ENCODE measurements at regions not wholly inside any gene's neighbourhood (a gene's known extent, or its start where the extent isn't known, plus 50 kb on each side); places are given as distances from the start of the nearest gene placed in this dataset.

DNA sequence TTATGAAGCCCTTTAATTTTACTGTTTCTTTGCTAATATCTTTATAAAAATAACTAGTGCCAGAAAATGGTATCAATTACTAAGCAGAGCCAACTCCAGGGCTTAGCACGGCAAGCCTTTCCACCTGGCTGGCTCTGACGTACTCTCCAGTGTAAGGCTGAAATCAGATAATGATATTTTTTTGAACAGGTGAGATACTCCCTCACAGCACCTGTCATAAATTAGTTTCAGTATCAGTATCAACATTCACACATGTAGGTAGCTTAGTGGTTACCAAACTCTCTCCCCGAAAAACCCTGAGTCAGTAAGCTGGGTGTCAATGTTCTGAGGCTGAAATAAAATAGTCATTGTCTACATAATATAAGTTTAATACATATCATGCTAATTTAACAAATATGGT, 710.1 kb downstream of the SQOR start:
- TF ChIP-seq POLR2AphosphoS5 (IDR thresholded peaks at IDR 0.05; ENCODE audit: low read depth, low read length) (no peak), TAF1 (IDR thresholded peaks at IDR 0.05; ENCODE audit: borderline replicate concordance, insufficient read depth, low read length) (no peak), SIN3A (IDR thresholded peaks at IDR 0.05; ENCODE audit: borderline replicate concordance, insufficient read depth, low read length) (no peak), FOXP2 (optimal IDR thresholded peaks at IDR 0.05; ENCODE audit: borderline replicate concordance, extremely low read depth, extremely low read length, insufficient read depth) (no peak)
- TF ChIP-seq, protein P1, sequence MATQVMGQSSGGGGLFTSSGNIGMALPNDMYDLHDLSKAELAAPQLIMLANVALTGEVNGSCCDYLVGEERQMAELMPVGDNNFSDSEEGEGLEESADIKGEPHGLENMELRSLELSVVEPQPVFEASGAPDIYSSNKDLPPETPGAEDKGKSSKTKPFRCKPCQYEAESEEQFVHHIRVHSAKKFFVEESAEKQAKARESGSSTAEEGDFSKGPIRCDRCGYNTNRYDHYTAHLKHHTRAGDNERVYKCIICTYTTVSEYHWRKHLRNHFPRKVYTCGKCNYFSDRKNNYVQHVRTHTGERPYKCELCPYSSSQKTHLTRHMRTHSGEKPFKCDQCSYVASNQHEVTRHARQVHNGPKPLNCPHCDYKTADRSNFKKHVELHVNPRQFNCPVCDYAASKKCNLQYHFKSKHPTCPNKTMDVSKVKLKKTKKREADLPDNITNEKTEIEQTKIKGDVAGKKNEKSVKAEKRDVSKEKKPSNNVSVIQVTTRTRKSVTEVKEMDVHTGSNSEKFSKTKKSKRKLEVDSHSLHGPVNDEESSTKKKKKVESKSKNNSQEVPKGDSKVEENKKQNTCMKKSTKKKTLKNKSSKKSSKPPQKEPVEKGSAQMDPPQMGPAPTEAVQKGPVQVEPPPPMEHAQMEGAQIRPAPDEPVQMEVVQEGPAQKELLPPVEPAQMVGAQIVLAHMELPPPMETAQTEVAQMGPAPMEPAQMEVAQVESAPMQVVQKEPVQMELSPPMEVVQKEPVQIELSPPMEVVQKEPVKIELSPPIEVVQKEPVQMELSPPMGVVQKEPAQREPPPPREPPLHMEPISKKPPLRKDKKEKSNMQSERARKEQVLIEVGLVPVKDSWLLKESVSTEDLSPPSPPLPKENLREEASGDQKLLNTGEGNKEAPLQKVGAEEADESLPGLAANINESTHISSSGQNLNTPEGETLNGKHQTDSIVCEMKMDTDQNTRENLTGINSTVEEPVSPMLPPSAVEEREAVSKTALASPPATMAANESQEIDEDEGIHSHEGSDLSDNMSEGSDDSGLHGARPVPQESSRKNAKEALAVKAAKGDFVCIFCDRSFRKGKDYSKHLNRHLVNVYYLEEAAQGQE (IDR thresholded peaks at IDR 0.05; ENCODE audit: insufficient read depth in 1 of 2, low read depth in 2 of 2, low read length in 2 of 2), result no peak

DNA sequence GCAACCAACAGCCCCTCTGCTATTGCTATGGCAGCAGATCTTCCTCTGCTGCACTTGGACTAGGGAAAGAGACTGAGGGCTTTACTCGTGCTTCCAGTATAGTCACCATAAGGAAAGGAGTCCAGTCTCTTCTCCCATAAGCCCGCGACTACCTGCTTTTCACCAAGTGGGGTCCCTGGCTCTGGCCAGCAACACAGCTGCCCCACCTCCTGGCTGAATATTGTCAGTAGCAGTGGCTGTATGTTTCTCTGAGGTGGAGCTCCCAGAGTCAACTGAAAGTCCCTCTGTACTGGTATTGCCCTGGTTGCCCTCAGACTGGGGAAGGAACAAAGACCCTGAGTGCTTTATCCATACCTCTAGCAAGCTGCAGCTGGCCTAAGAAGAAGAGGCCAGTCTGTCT, 719.6 kb downstream of the SQOR start:
- TF ChIP-seq TAF1 (IDR thresholded peaks at IDR 0.05; ENCODE audit: borderline replicate concordance, insufficient read depth, low read length), result no peak
- no peak for TF ChIP-seq FOXP2 (optimal IDR thresholded peaks at IDR 0.05; ENCODE audit: borderline replicate concordance, extremely low read depth, extremely low read length, insufficient read depth)
- no peak for TF ChIP-seq POLR2AphosphoS5 (IDR thresholded peaks at IDR 0.05; ENCODE audit: low read depth, low read length)
- TF ChIP-seq SIN3A (IDR thresholded peaks at IDR 0.05; ENCODE audit: borderline replicate concordance, insufficient read depth, low read length), result no peak
- TF ChIP-seq, protein P1 (IDR thresholded peaks at IDR 0.05; ENCODE audit: insufficient read depth in 1 of 2, low read depth in 2 of 2, low read length in 2 of 2), result no peak

DNA sequence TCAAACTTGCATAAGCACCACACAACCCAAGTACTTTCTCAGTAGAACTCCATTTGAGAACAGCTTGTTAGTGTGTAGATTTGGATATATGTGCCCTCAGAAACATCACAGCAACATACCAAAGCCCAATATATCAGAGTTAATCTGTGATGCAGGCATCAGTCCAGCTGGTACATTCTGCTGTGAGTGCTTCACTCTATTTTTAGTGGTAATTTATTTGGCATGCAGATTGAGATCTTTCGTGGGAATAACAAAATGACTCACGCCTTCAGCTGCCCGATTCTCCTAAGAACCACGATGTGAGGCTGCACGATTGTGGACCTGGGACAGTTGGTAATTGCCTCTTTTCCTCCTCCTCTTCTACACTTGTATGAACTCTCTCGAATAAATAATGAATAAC, 730.7 kb downstream of the SQOR start:
- TF ChIP-seq FOXP2 (optimal IDR thresholded peaks at IDR 0.05; ENCODE audit: borderline replicate concordance, extremely low read depth, extremely low read length, insufficient read depth) (no peak), POLR2AphosphoS5 (IDR thresholded peaks at IDR 0.05; ENCODE audit: low read depth, low read length) (no peak), SIN3A (IDR thresholded peaks at IDR 0.05; ENCODE audit: borderline replicate concordance, insufficient read depth, low read length) (no peak), TAF1 (IDR thresholded peaks at IDR 0.05; ENCODE audit: borderline replicate concordance, insufficient read depth, low read length) (no peak)
- TF ChIP-seq, protein P1 (IDR thresholded peaks at IDR 0.05; ENCODE audit: insufficient read depth in 1 of 2, low read depth in 2 of 2, low read length in 2 of 2), result no peak

DNA sequence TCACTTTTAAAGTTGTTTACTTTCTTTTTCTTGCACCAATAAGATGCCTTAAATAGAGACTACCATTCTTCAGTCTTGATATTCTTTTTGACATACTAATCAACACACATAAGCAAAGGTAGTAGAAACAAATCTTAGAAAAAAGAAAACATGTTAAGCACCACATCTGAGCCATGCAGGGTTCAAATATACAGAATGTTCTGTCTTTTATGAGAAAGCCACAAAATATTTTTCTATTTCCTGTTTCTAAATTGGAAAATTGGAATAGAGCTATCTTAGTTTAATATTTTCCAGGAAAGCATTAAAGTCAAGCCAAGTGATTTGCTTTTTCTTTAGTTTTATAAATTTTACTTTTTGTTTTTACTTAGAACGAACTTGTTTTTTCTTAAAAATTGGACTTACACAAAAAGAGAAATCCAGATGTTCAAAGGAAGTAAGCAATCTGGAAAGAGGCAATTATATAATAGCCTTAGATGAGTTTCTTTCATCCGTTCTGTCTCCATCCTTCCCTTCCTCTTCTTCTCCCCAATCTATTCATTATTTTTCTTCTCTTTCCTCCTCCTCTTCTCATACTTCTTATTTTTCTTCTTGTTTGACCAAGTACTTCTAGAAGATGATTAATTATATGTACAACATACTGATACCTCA, 731.7 kb downstream of the SQOR start:
- TF ChIP-seq FOXP2 (optimal IDR thresholded peaks at IDR 0.05; ENCODE audit: borderline replicate concordance, extremely low read depth, extremely low read length, insufficient read depth), result no peak
- TF ChIP-seq POLR2AphosphoS5 (IDR thresholded peaks at IDR 0.05; ENCODE audit: low read depth, low read length), result no peak

DNA sequence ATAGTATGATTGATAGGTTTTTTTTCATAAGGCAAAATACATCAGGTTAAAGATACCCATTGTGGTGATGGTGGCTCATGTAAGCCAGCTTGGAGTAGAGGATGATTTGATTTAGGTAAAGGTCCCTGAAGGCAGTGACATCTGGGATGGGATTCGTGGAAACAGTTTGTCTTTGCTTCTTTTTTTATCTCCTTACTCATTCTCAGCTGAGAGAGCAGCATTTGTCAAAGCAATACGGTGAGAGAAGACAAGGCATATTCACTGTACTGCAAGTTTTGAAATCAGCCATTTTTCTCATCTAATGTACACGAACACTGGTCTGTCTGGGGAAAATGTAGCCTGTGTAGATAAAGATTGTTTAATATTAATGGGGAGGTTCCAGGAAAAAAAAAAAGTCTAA, 749.1 kb downstream of the SQOR start:
- TF ChIP-seq, protein P1 (IDR thresholded peaks at IDR 0.05; ENCODE audit: insufficient read depth in 1 of 2, low read depth in 2 of 2, low read length in 2 of 2), result no peak
- TF ChIP-seq TAF1 (IDR thresholded peaks at IDR 0.05; ENCODE audit: borderline replicate concordance, insufficient read depth, low read length) (no peak), SIN3A (IDR thresholded peaks at IDR 0.05; ENCODE audit: borderline replicate concordance, insufficient read depth, low read length) (no peak), POLR2AphosphoS5 (IDR thresholded peaks at IDR 0.05; ENCODE audit: low read depth, low read length) (no peak), FOXP2 (optimal IDR thresholded peaks at IDR 0.05; ENCODE audit: borderline replicate concordance, extremely low read depth, extremely low read length, insufficient read depth) (no peak)
